HEK293 (cell line): ENCODE measurements at regions not wholly inside any gene's neighbourhood (a gene's known extent, or its start where the extent isn't known, plus 50 kb on each side); places are given as distances from the start of the nearest gene placed in this dataset.

Experiments used
- CTCF ChIA-PET: fragments of 350-600 bp; formaldehyde crosslinking; extraction: SDS; loops from one replicate; lab custom pipeline; 2021; ENCODE audit warnings: antibody characterized with exemption; lab: Yijun Ruan, JAX
- POLR2A ChIA-PET: fragments of 300-600 bp; formaldehyde crosslinking; extraction: SDS; loops from one replicate; lab custom pipeline; 2020; ENCODE audit warnings: antibody characterized with exemption, inconsistent platforms; lab: Yijun Ruan, JAX
- H3K27ac ChIP-seq: fragments of 200-500 bp; sonication (Bioruptor generic); 2 replicates; pipeline ENCODE4 v1.5.1; 2014; ENCODE audit warnings: low read depth, low read length, control low read depth, inconsistent platforms; ENCODE audit errors: extremely low read depth
- H3K36me3 ChIP-seq, 2 experiments: fragments of 200-500 bp in 1 of 2; sonication (Bioruptor generic) in 1 of 2; 1 replicate in 1 of 2; 2 replicates in 1 of 2; pipeline ENCODE4 v1.5.1; 2014 to 2017; ENCODE audit warnings: inconsistent platforms in 2 of 2, low read length in 2 of 2; ENCODE audit not compliant: control insufficient read depth in 2 of 2, insufficient read depth in 1 of 2
- H3K4me1 ChIP-seq: fragments of 200-500 bp; sonication (Bioruptor generic); 2 replicates; pipeline ENCODE4 v1.5.1; 2014; ENCODE audit warnings: mild to moderate bottlenecking, low read length, inconsistent platforms; ENCODE audit not compliant: control insufficient read depth, insufficient read depth
- H3K4me3 ChIP-seq: 2 replicates; pipeline ENCODE4 v1.5.1; 2011; ENCODE audit warnings: low read depth, mild to moderate bottlenecking, control low read depth, low read length, moderate library complexity
- H3K9me3 ChIP-seq: fragments of 200-500 bp; sonication (Bioruptor generic); 2 replicates; pipeline ENCODE4 v1.5.1; 2014; ENCODE audit warnings: low read depth, low read length, inconsistent platforms; ENCODE audit not compliant: control insufficient read depth, insufficient read depth
- GLIS1 ChIP-seq: fragments of 450-650 bp; formaldehyde crosslinking; IDR thresholded peaks from 2 replicates; pipeline ENCODE4 v1.5.1; 2016; ENCODE audit warnings: missing biosample characterization, missing genetic modification characterization
- HOXA7 ChIP-seq: sonication (generic); formaldehyde crosslinking; IDR thresholded peaks from 2 replicates; pipeline ENCODE4 v1.8.1; 2022; ENCODE audit warnings: missing genetic modification reagents, borderline replicate concordance
- MZF1 ChIP-seq: fragments of 450-650 bp; formaldehyde crosslinking; IDR thresholded peaks from 2 replicates; pipeline ENCODE4 v1.5.1; 2017; ENCODE audit warnings: missing biosample characterization, missing genetic modification characterization, borderline replicate concordance
- OSR2 ChIP-seq: fragments of 450-650 bp; formaldehyde crosslinking; IDR thresholded peaks from 2 replicates; pipeline ENCODE4 v1.5.1; 2016; ENCODE audit warnings: missing biosample characterization, missing genetic modification characterization
- PRDM1 ChIP-seq: fragments of 450-650 bp; formaldehyde crosslinking; IDR thresholded peaks from 2 replicates; pipeline ENCODE4; 2016; ENCODE audit warnings: missing biosample characterization, missing genetic modification characterization
- SP2 ChIP-seq: fragments of 450-650 bp; formaldehyde crosslinking; IDR thresholded peaks from 2 replicates; pipeline ENCODE4 v1.5.1; 2016; ENCODE audit warnings: missing biosample characterization, missing genetic modification characterization
- WT1 ChIP-seq: fragments of 450-650 bp; formaldehyde crosslinking; IDR thresholded peaks from 2 replicates; pipeline ENCODE4 v1.5.1; 2016; ENCODE audit warnings: missing biosample characterization, missing genetic modification characterization
- YY1 ChIP-seq: fragments of 450-650 bp; formaldehyde crosslinking; IDR thresholded peaks from 2 replicates; pipeline ENCODE4 v1.5.1; 2018; ENCODE audit warnings: missing biosample characterization, missing genetic modification characterization
- ZBTB20 ChIP-seq: fragments of 450-650 bp; formaldehyde crosslinking; IDR thresholded peaks from 2 replicates; pipeline ENCODE4 v1.5.1; 2016; ENCODE audit warnings: missing biosample characterization, missing genetic modification characterization
- ZBTB7A ChIP-seq: fragments of 450-650 bp; formaldehyde crosslinking; IDR thresholded peaks from 2 replicates; pipeline ENCODE4 v1.5.1; 2016; ENCODE audit warnings: low read depth, missing biosample characterization, missing genetic modification characterization
- ZNF239 ChIP-seq: fragments of 450-650 bp; formaldehyde crosslinking; IDR thresholded peaks from 2 replicates; pipeline ENCODE4 v1.5.1; 2016; ENCODE audit warnings: missing biosample characterization, missing genetic modification characterization
- ZNF24 ChIP-seq: fragments of 450-650 bp; formaldehyde crosslinking; IDR thresholded peaks from 2 replicates; pipeline ENCODE4 v1.5.1; 2016; ENCODE audit warnings: missing biosample characterization, missing genetic modification characterization
- ZNF274 ChIP-seq, 2 experiments: fragments of 200-500 bp in 1 of 2; fragments of 450-650 bp in 1 of 2; sonication (Bioruptor generic) in 1 of 2; formaldehyde crosslinking in 1 of 2; IDR thresholded peaks; 2 replicates each; pipeline versions ENCODE4 v1.5.1 to v1.6.1; 2014 to 2016; ENCODE audit warnings: borderline replicate concordance in 1 of 2, inconsistent platforms in 1 of 2, low read length in 1 of 2, missing biosample characterization in 1 of 2, missing genetic modification characterization in 1 of 2
- ZNF302 ChIP-seq: fragments of 450-650 bp; formaldehyde crosslinking; IDR thresholded peaks from 2 replicates; pipeline ENCODE4 v1.5.1; 2016; ENCODE audit warnings: missing biosample characterization, missing genetic modification characterization, low read depth
- ZNF341 ChIP-seq: fragments of 450-650 bp; formaldehyde crosslinking; IDR thresholded peaks from 2 replicates; pipeline ENCODE4; 2016; ENCODE audit warnings: low read depth, missing biosample characterization, missing genetic modification characterization
- ZNF404 ChIP-seq: fragments of 450-650 bp; formaldehyde crosslinking; IDR thresholded peaks from 2 replicates; pipeline ENCODE4 v1.5.1; 2017; ENCODE audit warnings: missing biosample characterization, missing genetic modification characterization
- ZNF423 ChIP-seq: fragments of 450-650 bp; formaldehyde crosslinking; IDR thresholded peaks from 2 replicates; pipeline ENCODE4 v1.5.1; 2016; ENCODE audit warnings: missing biosample characterization, missing genetic modification characterization
- ZNF514 ChIP-seq: fragments of 450-650 bp; formaldehyde crosslinking; IDR thresholded peaks from 2 replicates; pipeline ENCODE4 v1.5.1; 2016; ENCODE audit warnings: missing biosample characterization, missing genetic modification characterization
- ZNF596 ChIP-seq: fragments of 450-650 bp; IDR thresholded peaks from 2 replicates; pipeline ENCODE4 v1.5.0; 2018; ENCODE audit warnings: missing biosample characterization, mild to moderate bottlenecking, missing genetic modification characterization, moderate library complexity
- ZNF626 ChIP-seq: fragments of 450-650 bp; sonication (Bioruptor Pico); formaldehyde crosslinking; IDR thresholded peaks from 2 replicates; pipeline ENCODE4 v1.5.1; 2018; ENCODE audit warnings: missing biosample characterization, missing genetic modification characterization, inconsistent platforms
- ZNF677 ChIP-seq: fragments of 450-650 bp; IDR thresholded peaks from 2 replicates; pipeline ENCODE4 v1.5.0; 2018; ENCODE audit warnings: missing biosample characterization, mild to moderate bottlenecking, missing genetic modification characterization, moderate library complexity
- ZNF701 ChIP-seq: fragments of 450-650 bp; formaldehyde crosslinking; IDR thresholded peaks from 2 replicates; pipeline ENCODE4 v1.5.1; 2016; ENCODE audit warnings: missing biosample characterization, missing genetic modification characterization
- ZNF768 ChIP-seq: fragments of 450-650 bp; formaldehyde crosslinking; IDR thresholded peaks from 2 replicates; pipeline ENCODE4 v1.5.1; 2018; ENCODE audit warnings: missing biosample characterization, mild to moderate bottlenecking, missing genetic modification characterization
- ZSCAN30 ChIP-seq: fragments of 450-650 bp; IDR thresholded peaks from 2 replicates; pipeline ENCODE4 v1.5.1; 2018; ENCODE audit warnings: missing biosample characterization, mild to moderate bottlenecking, missing genetic modification characterization, moderate library complexity
- TF ChIP-seq, protein P1 (sequence below): sonication (generic); formaldehyde crosslinking; IDR thresholded peaks from 2 replicates; pipeline ENCODE4 v1.8.1; 2022; ENCODE audit warnings: mild to moderate bottlenecking, moderate library complexity, missing genetic modification reagents
- TF ChIP-seq, protein P2 (sequence below): fragments of 450-650 bp; formaldehyde crosslinking; IDR thresholded peaks from 2 replicates; pipeline ENCODE4 v1.5.1; 2016; ENCODE audit warnings: missing biosample characterization, missing genetic modification characterization
- TF ChIP-seq, protein P3 (sequence below): fragments of 450-650 bp; formaldehyde crosslinking; IDR thresholded peaks from 2 replicates; pipeline ENCODE4 v1.5.1; 2017; ENCODE audit warnings: missing biosample characterization, mild to moderate bottlenecking, missing genetic modification characterization, moderate library complexity
- TF ChIP-seq, protein P4 (sequence below): fragments of 450-650 bp; formaldehyde crosslinking; IDR thresholded peaks from 2 replicates; pipeline ENCODE4 v1.5.1; 2016; ENCODE audit warnings: missing biosample characterization, missing genetic modification characterization
- TF ChIP-seq, protein P5 (sequence below): fragments of 450-650 bp; formaldehyde crosslinking; IDR thresholded peaks from 2 replicates; pipeline ENCODE4 v1.5.1; 2017; ENCODE audit warnings: missing biosample characterization, missing genetic modification characterization

DNA sequence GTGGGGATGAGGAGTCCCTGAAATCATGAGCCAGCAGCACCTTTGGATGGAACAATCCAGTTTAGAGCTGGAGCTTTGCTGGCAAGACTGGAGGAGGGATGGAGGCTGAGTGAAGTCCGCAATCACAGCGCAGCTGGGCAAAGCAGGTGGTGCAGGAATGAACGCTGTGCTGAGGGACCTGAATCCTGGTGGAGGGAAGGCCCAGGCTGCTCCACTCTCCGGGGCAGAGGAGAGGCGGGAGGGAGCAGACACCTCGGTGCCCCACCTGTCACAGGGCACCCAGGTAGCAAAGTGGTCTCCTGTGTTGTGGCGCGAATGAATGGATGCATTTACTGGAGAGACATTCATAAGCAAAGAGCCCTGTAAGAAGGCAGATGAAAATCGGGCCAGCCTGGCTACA is 124.8 kb upstream of the ANO1 start:
- H3K36me3 ChIP-seq: no peaks in the 10 kb centered on the region
- ChIA-PET POLR2A (no interaction called here), CTCF (interaction anchor here (0.6 kb wide), 1 partner anchor 106 kb away, joined by 3 read pairs; no protein-coding TSS in a partner anchor)
- no peaks in the 10 kb centered on the region for H3K9me3 ChIP-seq
- no peaks in the 10 kb centered on the region for H3K4me1 ChIP-seq
- TF ChIP-seq ZBTB7A (tag by site-specific recombination) (no peak), ZNF514 (tag by site-specific recombination) (no peak), OSR2 (tag by site-specific recombination) (no peak), ZNF768 (tag by site-specific recombination) (no peak), ZNF404 (tag by site-specific recombination) (no peak), ZNF274 (IDR thresholded peaks at IDR 0.05; ENCODE audit: low read length) (no peak), ZNF274 (tag by site-specific recombination; IDR thresholded peaks at IDR 0.05; ENCODE audit: borderline replicate concordance) (no peak), SP2 (tag by site-specific recombination) (no peak), ZNF677 (tag by site-specific recombination) (no peak), YY1 (tag by site-specific recombination) (no peak), ZSCAN30 (tag by site-specific recombination) (no peak), ZNF626 (no peak), ZNF239 (no peak), ZNF423 (tag by site-specific recombination) (no peak)
- no peak overlapping the region for H3K4me3 ChIP-seq
- no peak overlapping the region for H3K27ac ChIP-seq

DNA sequence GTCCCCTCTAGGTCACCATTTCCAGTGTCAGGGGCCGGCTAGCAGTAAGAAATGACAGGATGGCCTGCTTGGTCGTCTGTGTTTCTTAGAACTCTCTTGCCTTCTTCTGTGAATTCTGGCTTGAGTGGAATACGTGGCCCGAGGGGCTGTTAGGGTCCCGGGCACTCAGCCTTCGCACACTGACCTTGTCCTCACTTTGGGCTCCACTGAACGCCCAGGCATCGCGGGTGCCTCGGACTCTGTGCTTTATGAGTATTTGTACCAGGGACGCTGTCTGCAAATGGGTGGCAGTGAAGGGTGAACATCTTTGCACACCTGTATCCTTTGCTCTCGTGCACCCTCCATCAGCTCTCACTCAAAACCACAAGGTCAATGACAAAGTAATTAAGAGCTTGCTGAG is 123.4 kb upstream of the ANO1 start:
- H3K4me3 ChIP-seq: no peak overlapping the region
- ChIA-PET CTCF (interaction anchor here (1.0 kb wide), 1 partner anchor 40 kb away, joined by 8 read pairs; no protein-coding TSS in a partner anchor), POLR2A (no interaction called here)
- H3K36me3 ChIP-seq: no peaks in the 10 kb centered on the region
- H3K27ac ChIP-seq: no peak overlapping the region
- H3K4me1 ChIP-seq: no peaks in the 10 kb centered on the region
- no peaks in the 10 kb centered on the region for H3K9me3 ChIP-seq
- TF ChIP-seq HOXA7 (no peak), ZNF596 (no peak), ZNF701 (tag by site-specific recombination) (no peak), ZNF302 (tag by site-specific recombination) (no peak), ZBTB20 (tag by site-specific recombination) (no peak), WT1 (tag by site-specific recombination) (no peak), ZNF341 (tag by site-specific recombination) (no peak), GLIS1 (no peak), ZNF24 (tag by site-specific recombination) (no peak), PRDM1 (tag by site-specific recombination) (no peak), MZF1 (tag by site-specific recombination) (no peak)
- TF ChIP-seq, protein P1, sequence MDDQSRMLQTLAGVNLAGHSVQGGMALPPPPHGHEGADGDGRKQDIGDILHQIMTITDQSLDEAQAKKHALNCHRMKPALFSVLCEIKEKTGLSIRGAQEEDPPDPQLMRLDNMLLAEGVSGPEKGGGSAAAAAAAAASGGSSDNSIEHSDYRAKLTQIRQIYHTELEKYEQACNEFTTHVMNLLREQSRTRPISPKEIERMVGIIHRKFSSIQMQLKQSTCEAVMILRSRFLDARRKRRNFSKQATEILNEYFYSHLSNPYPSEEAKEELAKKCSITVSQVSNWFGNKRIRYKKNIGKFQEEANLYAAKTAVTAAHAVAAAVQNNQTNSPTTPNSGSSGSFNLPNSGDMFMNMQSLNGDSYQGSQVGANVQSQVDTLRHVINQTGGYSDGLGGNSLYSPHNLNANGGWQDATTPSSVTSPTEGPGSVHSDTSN (CRISPR knock-in tag): no peak
- TF ChIP-seq, protein P2, sequence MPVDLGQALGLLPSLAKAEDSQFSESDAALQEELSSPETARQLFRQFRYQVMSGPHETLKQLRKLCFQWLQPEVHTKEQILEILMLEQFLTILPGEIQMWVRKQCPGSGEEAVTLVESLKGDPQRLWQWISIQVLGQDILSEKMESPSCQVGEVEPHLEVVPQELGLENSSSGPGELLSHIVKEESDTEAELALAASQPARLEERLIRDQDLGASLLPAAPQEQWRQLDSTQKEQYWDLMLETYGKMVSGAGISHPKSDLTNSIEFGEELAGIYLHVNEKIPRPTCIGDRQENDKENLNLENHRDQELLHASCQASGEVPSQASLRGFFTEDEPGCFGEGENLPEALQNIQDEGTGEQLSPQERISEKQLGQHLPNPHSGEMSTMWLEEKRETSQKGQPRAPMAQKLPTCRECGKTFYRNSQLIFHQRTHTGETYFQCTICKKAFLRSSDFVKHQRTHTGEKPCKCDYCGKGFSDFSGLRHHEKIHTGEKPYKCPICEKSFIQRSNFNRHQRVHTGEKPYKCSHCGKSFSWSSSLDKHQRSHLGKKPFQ (tag by site-specific recombination): no peak
- TF ChIP-seq, protein P3, sequence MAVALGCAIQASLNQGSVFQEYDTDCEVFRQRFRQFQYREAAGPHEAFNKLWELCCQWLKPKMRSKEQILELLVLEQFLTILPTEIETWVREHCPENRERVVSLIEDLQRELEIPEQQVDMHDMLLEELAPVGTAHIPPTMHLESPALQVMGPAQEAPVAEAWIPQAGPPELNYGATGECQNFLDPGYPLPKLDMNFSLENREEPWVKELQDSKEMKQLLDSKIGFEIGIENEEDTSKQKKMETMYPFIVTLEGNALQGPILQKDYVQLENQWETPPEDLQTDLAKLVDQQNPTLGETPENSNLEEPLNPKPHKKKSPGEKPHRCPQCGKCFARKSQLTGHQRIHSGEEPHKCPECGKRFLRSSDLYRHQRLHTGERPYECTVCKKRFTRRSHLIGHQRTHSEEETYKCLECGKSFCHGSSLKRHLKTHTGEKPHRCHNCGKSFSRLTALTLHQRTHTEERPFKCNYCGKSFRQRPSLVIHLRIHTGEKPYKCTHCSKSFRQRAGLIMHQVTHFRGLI (tag by site-specific recombination): no peak
- TF ChIP-seq, protein P4, sequence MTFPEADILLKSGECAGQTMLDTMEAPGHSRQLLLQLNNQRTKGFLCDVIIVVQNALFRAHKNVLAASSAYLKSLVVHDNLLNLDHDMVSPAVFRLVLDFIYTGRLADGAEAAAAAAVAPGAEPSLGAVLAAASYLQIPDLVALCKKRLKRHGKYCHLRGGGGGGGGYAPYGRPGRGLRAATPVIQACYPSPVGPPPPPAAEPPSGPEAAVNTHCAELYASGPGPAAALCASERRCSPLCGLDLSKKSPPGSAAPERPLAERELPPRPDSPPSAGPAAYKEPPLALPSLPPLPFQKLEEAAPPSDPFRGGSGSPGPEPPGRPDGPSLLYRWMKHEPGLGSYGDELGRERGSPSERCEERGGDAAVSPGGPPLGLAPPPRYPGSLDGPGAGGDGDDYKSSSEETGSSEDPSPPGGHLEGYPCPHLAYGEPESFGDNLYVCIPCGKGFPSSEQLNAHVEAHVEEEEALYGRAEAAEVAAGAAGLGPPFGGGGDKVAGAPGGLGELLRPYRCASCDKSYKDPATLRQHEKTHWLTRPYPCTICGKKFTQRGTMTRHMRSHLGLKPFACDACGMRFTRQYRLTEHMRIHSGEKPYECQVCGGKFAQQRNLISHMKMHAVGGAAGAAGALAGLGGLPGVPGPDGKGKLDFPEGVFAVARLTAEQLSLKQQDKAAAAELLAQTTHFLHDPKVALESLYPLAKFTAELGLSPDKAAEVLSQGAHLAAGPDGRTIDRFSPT: no peak
- TF ChIP-seq, protein P5, sequence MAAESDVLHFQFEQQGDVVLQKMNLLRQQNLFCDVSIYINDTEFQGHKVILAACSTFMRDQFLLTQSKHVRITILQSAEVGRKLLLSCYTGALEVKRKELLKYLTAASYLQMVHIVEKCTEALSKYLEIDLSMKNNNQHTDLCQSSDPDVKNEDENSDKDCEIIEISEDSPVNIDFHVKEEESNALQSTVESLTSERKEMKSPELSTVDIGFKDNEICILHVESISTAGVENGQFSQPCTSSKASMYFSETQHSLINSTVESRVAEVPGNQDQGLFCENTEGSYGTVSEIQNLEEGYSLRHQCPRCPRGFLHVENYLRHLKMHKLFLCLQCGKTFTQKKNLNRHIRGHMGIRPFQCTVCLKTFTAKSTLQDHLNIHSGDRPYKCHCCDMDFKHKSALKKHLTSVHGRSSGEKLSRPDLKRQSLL (tag by site-specific recombination): no peak
